Heart right ventricle (tissue), 16 donors: ENCODE measurements at regions not wholly inside any gene's neighbourhood (a gene's known extent, or its start where the extent isn't known, plus 50 kb on each side); places are given as distances from the start of the nearest gene placed in this dataset.

Experiments
- ATAC-seq, 8 donors: fragments of 200-7000 bp; cut with Tn5 transposase; one replicate each; pipeline ENCODE4 v1.9.1; 2020; ENCODE audit warnings: mild to moderate bottlenecking in 8 of 8, moderate library complexity in 8 of 8, moderate number of reproducible peaks in 1 of 8
- DNase-seq, 2 donors: peaks; one replicate each; pipeline ENCODE4 v3.0.0-alpha.2; 2020
- H3K27ac ChIP-seq, 10 donors: fragments of 200-600 bp; sonication (generic) in 2 of 10; one replicate each; pipeline versions ENCODE4 v1.5.0 to v1.8.0; 2020 to 2022; ENCODE audit warnings: mild to moderate bottlenecking in 3 of 10
- H3K27me3 ChIP-seq, 7 donors: fragments of 200-600 bp; one replicate each; pipeline ENCODE4 v1.8.0; 2021 to 2022; ENCODE audit warnings: mild to moderate bottlenecking in 2 of 7
- H3K36me3 ChIP-seq, 9 donors: fragments of 200-600 bp; sonication (generic) in 1 of 9; one replicate each; pipeline versions ENCODE4 v1.5.0 to v1.8.0; 2020 to 2022; ENCODE audit warnings: mild to moderate bottlenecking in 2 of 9
- H3K4me1 ChIP-seq, 9 donors: fragments of 200-600 bp; sonication (generic) in 1 of 9; one replicate each; pipeline versions ENCODE4 v1.5.0 to v1.8.0; 2020 to 2022; ENCODE audit warnings: mild to moderate bottlenecking in 4 of 9
- H3K4me3 ChIP-seq, 10 donors: fragments of 200-600 bp; sonication (generic) in 2 of 10; one replicate each; pipeline versions ENCODE4 v1.5.0 to v1.8.0; 2020 to 2022; ENCODE audit warnings: mild to moderate bottlenecking in 7 of 10, moderate library complexity in 2 of 10
- H3K9me3 ChIP-seq, 11 donors: fragments of 200-600 bp in 10 of 11; sonication (generic) in 2 of 11; one replicate each; pipeline versions ENCODE4 v1.5.0 to v1.8.0; 2013 to 2022; ENCODE audit warnings: mild to moderate bottlenecking in 2 of 11, control low read depth in 1 of 11, moderate library complexity in 1 of 11
- CTCF ChIP-seq, 9 donors: fragments of 200-600 bp; sonication (generic) in 2 of 9; IDR thresholded peaks; one replicate each; pipeline versions ENCODE4 v1.5.0 to v1.8.0; 2021 to 2022; ENCODE audit warnings: antibody characterized with exemption in 9 of 9, mild to moderate bottlenecking in 5 of 9, moderate library complexity in 1 of 9
- WGBS, 2 donors: extraction: QIAGEN DNeasy Blood & Tissue Kit; methylation state at CpG; one replicate each; pipeline ENCODE4 v1.1.7; 2013; ENCODE audit warnings: inconsistent platforms in 1 of 2; 5-methylcytosine and 5-hydroxymethylcytosine counted together
- intact Hi-C, 10 donors: fragments of 100-400 bp; cut with DNase I; formaldehyde crosslinking; loops; one replicate each; pipeline versions ENCODE4 v1.11.1 to v1.14.2; 2022
- donor health status: Arrhythmogenic right ventricular cardiomyopathy.
- donor health status: ischemic (EF 13 %, LVEDD 7.1; RV severe dilation, severe dysfunction).
- donor health status: healthy with polysubstance abuse.
- donor health status: DM: no; HTN: yes; CAD: no.
- donor health status: DM: no; HTN: no; CAD: no.
- donor health status: ischemic (EF 25% LVEDD 6.9; RV normal size, moderate dysfunction).
- donor health status: ischemic (EF 25% LVEDD 5.7; RV mildly dilated, moderate dysfunction).
- donor health status: healthy.
- donor health status: DM: yes; HTN: yes; CAD: no.
- donor health status: Ischemic cardiomyopathy.
- donor health status: ischemic (EF 35%, LVEDD 5.7; RV mildly dilated, moderate dysfunction).
- donor health status: nonischemic (EF 11% LVEDD 7.7; RV severe dilation, severe dysfunction).
- donor health status: DM: yes; HTN: yes; CAD: no.
- donor health status: PGD.
- donor health status: ischemic (EF 29% LVEDD 5.4; RV normal size, mild dysfunction).
- donor health status: nonischemic (EF 23%, LVEDD 6.1; RV moderate dilation, normal function).

- no peaks in the 10 kb centered on the region for H3K27me3 ChIP-seq
- ATAC-seq (no peak), DNase-seq (no peak)
- TF ChIP-seq CTCF (IDR thresholded peaks at IDR 0.05), result no peak
- H3K27ac ChIP-seq, result no peak overlapping the region
- 70 to 86% methylated on average over 5 of the region's 5 CpGs for WGBS, 2 donors
- intact Hi-C loops, result loop anchor here in 1 of 10 donors (10.0 kb wide), 1 partner anchor 891 kb away; no protein-coding TSS in a partner anchor
- no peaks in the 10 kb centered on the region for H3K4me1 ChIP-seq
- H3K9me3 ChIP-seq, result peaks cover 0 to 17% (median 0%) of the 10 kb centered on the region in 11 donors
- H3K36me3 ChIP-seq, result no peaks in the 10 kb centered on the region
- H3K4me3 ChIP-seq, result no peak overlapping the region
Observed at GRCh38 chr5:3896098-3896497, 300.5 kb downstream of the IRX1 start.

- Histone ChIP-seq H3K4me1 (no peaks in the 10 kb centered on the region), H3K27ac (no peak overlapping the region), H3K4me3 (no peak overlapping the region), H3K36me3 (no peaks in the 10 kb centered on the region), H3K27me3 (no peaks in the 10 kb centered on the region), H3K9me3 (peaks cover 0 to 8% (median 0%) of the 10 kb centered on the region in 11 donors)
- WGBS, 2 donors, result 40 to 45% methylated on average over 5 of the region's 5 CpGs
- no peak for TF ChIP-seq CTCF (IDR thresholded peaks at IDR 0.05)
- no peak for ATAC-seq
- DNase-seq, result no peak
- intact Hi-C loops, result loop anchor here in 1 of 10 donors (10.0 kb wide), 1 partner anchor 894 kb away; no protein-coding TSS in a partner anchor
Observed at GRCh38 chr5:3899093-3899492, 303.5 kb downstream of the IRX1 start.

GRCh38 chr5:3904584-3904983 lies 309.0 kb downstream of the IRX1 start:
- DNase-seq, result no peak
- no peaks in the 10 kb centered on the region for H3K36me3 ChIP-seq
- no peak for TF ChIP-seq CTCF (IDR thresholded peaks at IDR 0.05)
- WGBS, 2 donors, result 82 to 88% methylated on average over 8 of the region's 8 CpGs
- H3K9me3 ChIP-seq, result peaks cover 0 to 9% (median 0%) of the 10 kb centered on the region in 11 donors
- no peaks in the 10 kb centered on the region for H3K27me3 ChIP-seq
- H3K4me1 ChIP-seq, result no peaks in the 10 kb centered on the region
- H3K27ac ChIP-seq, result no peak overlapping the region
- ATAC-seq, result no peak
- intact Hi-C loops, result no loop called here
- H3K4me3 ChIP-seq, result no peak overlapping the region

DNA sequence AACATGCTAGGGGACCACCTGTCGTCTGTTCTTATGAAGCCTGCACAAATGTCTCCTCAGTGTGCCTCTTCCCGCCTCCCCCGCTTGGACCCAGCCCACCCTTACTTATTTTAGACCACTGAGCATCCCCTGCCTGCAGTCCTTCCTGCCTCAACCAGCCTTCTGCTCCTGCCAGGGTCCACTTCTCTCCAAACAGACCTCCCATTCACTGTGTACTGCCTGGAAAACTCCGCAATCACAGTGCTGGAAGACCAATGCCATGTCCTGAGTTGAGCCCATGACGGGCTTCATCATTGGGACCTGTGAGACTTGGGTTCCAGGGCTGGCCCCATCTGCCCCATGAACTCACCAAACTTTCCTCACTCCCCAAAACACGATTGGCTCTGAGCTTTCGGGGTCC lies 309.4 kb downstream of the IRX1 start:
- DNase-seq (no peak), ATAC-seq (no peak)
- no peaks in the 10 kb centered on the region for H3K36me3 ChIP-seq
- H3K4me1 ChIP-seq, result no peaks in the 10 kb centered on the region
- H3K4me3 ChIP-seq, result no peak overlapping the region
- no peaks in the 10 kb centered on the region for H3K27me3 ChIP-seq
- no peak for TF ChIP-seq CTCF (IDR thresholded peaks at IDR 0.05)
- intact Hi-C loops, result no loop called here
- H3K27ac ChIP-seq, result no peak overlapping the region
- 82 to 83% methylated on average over 7 of the region's 7 CpGs for WGBS, 2 donors
- peaks cover 0 to 9% (median 0%) of the 10 kb centered on the region in 11 donors for H3K9me3 ChIP-seq
